NCI-H1092 treated with DMSO at 0.1 percent for 48 hours (cell line): ENCODE measurements at regions not wholly inside any gene's neighbourhood (a gene's known extent, or its start where the extent isn't known, plus 50 kb on each side); places are given as distances from the start of the nearest gene placed in this dataset.

Experiments used
- DNase-seq: peaks from one replicate; lab custom pipeline; 2025; lab: John Stamatoyannopoulos, UW

- DNase-seq: peak; percentile 83
These were observed 112.9 kb upstream of the ATP8B1 start for GRCh38 chr18:57915865-57916582.

GRCh38 chr18:57915248-57915647 lies 112.1 kb upstream of the ATP8B1 start:
- peak; percentile 89 for DNase-seq

GRCh38 chr18:57913686-57914085 lies 110.6 kb upstream of the ATP8B1 start:
- DNase-seq: no peak

GRCh38 chr18:57910817-57911216 lies 107.7 kb upstream of the ATP8B1 start:
- DNase-seq: no peak

- no peak for DNase-seq
These were observed 107.0 kb upstream of the ATP8B1 start for GRCh38 chr18:57910134-57910533.

- no peak for DNase-seq
These were observed 106.5 kb upstream of the ATP8B1 start for GRCh38 chr18:57909620-57910019.

- DNase-seq: no peak
These were observed 105.0 kb upstream of the ATP8B1 start for GRCh38 chr18:57908092-57908491.

- DNase-seq: no peak
These were observed 104.4 kb upstream of the ATP8B1 start for GRCh38 chr18:57907550-57907949.

GRCh38 chr18:57906852-57907251 lies 103.7 kb upstream of the ATP8B1 start:
- no peak for DNase-seq

- DNase-seq: no peak
These were observed 101.4 kb upstream of the ATP8B1 start for GRCh38 chr18:57904535-57904934.

- no peak for DNase-seq
These were observed 99.6 kb upstream of the ATP8B1 start for GRCh38 chr18:57902721-57903120.

GRCh38 chr18:57901825-57902589 lies 98.9 kb upstream of the ATP8B1 start:
- no peak for DNase-seq

- no peak for DNase-seq
These were observed 97.9 kb upstream of the ATP8B1 start for GRCh38 chr18:57900906-57901435.

GRCh38 chr18:57898506-57899124 lies 95.5 kb upstream of the ATP8B1 start:
- peak; percentile 30 for DNase-seq

GRCh38 chr18:57895182-57895581 lies 92.1 kb upstream of the ATP8B1 start:
- no peak for DNase-seq

- DNase-seq: no peak
These were observed 88.7 kb upstream of the ATP8B1 start for GRCh38 chr18:57891707-57892391.

GRCh38 chr18:57890266-57890665 lies 87.2 kb upstream of the ATP8B1 start:
- no peak for DNase-seq

- DNase-seq: no peak
These were observed 86.7 kb upstream of the ATP8B1 start for GRCh38 chr18:57889841-57890240.

- no peak for DNase-seq
These were observed 84.6 kb upstream of the ATP8B1 start for GRCh38 chr18:57887543-57888383.

- DNase-seq: no peak
These were observed 82.8 kb upstream of the ATP8B1 start for GRCh38 chr18:57885931-57886330.

- DNase-seq: no peak
These were observed 79.3 kb upstream of the ATP8B1 start for GRCh38 chr18:57882465-57882864.
